LNCAP (cell line): ENCODE measurements at regions not wholly inside any gene's neighbourhood (a gene's known extent, or its start where the extent isn't known, plus 50 kb on each side); places are given as distances from the start of the nearest gene placed in this dataset.

Experiments
- CTCF ChIP-seq: fragments of 450-650 bp; IDR thresholded peaks from 2 replicates; pipeline ENCODE4 v1.5.1; 2017; ENCODE audit warnings: mild to moderate bottlenecking

DNA sequence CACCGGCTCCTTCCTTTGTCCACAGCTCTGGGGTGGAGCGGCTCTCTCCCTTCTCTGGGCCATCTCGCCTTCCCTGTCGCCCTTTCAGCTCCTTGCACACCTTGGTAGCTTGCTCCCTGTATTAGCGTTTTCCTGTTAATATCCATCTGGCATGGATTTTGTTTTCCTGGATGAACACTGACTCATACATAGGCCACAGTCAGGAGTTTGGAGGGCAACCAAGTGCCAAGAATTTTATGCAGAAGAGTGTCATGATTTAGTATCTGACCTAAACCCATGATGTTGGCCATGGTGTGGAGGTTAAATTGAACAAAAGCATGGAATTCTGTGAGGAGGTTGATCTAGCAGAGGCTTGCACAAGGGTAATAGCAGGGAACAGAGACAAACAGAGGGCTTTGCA is 180.9 kb downstream of the AIPL1 start:
- no peak for TF ChIP-seq CTCF

DNA sequence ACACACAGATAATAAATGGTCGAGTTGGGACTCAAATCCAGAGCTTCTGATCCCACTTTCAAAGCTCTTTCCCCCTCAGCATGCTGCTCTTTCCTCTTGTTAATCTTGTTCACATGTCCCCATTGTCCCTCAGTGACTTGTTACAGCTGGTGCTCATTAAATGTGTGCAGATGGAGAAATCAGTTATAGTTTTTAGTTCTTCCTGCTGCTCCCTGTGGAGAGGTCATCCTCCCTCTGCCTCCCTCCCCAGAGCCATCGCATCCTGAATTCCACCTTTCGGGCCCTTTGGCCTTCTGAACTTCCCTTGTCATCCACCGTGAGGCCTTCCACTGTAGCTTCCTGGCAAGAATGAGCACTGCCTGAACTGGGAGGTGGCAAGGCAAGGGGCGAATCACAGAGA is 179.6 kb downstream of the WSCD1 start:
- no peak for TF ChIP-seq CTCF

GRCh38 chr17:6248061-6248460 is 177.9 kb downstream of the WSCD1 start:
- no peak for TF ChIP-seq CTCF

DNA sequence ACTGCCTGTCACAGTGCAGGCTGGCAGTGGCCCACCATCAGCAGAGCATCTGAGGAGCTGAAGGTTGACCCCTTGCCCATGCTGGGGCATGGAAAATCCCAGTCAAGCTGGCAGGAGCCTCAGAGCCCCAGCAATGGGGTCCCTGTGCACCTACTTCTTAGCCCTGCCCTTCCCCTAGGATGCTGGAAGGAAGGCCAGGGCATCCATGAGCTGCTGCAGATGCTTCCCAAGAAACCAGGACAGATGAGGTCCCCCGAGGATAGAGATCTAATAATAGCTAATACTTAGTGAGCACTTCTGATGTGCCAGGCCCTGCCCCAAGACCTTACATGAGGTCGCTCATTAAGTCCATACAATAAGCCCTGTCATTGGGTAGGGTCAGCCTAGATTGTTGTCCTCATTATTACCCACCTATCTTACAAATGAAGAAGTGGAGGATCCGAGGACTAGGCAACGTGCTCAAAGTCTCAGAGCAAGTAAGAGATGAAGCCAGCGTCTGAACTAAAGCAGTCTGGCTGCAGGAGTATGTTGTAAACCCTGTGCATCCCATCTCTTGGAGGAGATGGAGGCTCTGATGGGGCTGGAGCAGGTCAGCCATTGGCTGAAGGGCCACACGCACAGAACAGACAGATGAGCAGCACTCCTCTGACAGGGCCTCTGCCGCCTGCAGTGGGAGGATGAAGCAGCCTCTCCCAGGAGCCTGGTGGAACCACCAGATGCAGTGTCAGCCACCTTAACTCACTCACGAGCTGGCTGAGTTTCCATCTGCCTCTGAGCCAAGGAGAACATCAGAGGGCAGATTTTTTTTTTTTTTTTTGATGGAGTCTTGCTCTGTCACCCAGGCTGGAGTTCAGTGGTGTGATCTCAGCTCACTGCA is 175.4 kb downstream of the WSCD1 start:
- TF ChIP-seq CTCF: no peak

DNA sequence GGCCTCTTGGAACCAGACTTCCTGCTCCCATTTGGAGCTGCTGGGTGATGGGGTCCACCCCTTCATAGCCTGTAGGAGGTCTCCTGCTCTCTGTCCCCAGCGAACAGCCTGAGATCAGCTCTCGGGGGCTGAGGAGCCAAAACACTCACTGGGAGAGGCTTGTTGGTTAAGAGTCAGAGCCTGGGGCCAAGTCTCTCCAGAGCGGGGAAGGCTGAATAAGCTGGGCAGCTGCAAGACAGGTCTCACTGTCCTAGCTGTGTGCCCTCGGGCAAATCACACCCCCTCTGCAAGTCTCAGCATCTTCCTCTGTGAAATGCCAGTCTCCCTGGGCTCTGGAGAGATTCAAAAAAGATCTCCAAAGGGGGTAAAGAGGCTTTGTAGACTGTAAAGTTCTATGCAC is 174.6 kb downstream of the WSCD1 start:
- no peak for TF ChIP-seq CTCF

DNA sequence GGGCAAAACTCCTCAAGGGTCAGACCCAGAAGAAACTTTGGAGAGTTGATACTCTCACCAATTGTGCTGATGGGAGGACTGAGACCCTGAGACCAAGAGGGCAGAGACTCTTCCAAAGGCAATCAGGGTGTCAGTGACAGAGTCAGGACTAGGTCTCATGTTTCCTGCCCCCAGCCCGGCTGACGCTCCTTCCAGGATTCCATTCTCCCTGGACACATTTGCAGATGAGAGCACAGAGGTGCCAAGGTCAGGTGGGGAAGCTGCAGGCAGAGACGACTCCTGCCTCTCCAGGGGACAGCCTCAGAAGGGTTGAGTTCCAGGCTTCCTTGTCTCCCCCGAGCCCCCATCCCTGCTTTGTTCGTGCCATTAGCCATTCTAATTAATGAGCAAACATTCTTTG is 174.1 kb downstream of the WSCD1 start:
- TF ChIP-seq CTCF: no peak

- TF ChIP-seq CTCF: no peak
Observed at GRCh38 chr17:6243186-6243585, 173.0 kb downstream of the WSCD1 start.
